Astrocyte of the cerebellum (primary cell): ENCODE measurements at regions not wholly inside any gene's neighbourhood (a gene's known extent, or its start where the extent isn't known, plus 50 kb on each side); places are given as distances from the start of the nearest gene placed in this dataset.

Experiments
- DNase-seq: peaks from one replicate; pipeline ENCODE4 v3.0.0-alpha.2; 2011; ENCODE audit warnings: low read depth
- H3K4me3 ChIP-seq: 2 replicates; pipeline ENCODE4 v1.5.1; 2011; ENCODE audit warnings: mild to moderate bottlenecking, low read depth, low read length, moderate library complexity
- CTCF ChIP-seq: IDR thresholded peaks from 2 replicates; pipeline ENCODE4 v1.5.1; 2012; ENCODE audit warnings: low read length, low read depth, moderate library complexity, mild to moderate bottlenecking; ENCODE audit errors: missing control alignments
- in situ Hi-C: cut with HindIII; loops from 2 replicates; pipeline ENCODE4 v1.10.0; 2017; ENCODE audit warnings: low sequenced_read_pairs

DNA sequence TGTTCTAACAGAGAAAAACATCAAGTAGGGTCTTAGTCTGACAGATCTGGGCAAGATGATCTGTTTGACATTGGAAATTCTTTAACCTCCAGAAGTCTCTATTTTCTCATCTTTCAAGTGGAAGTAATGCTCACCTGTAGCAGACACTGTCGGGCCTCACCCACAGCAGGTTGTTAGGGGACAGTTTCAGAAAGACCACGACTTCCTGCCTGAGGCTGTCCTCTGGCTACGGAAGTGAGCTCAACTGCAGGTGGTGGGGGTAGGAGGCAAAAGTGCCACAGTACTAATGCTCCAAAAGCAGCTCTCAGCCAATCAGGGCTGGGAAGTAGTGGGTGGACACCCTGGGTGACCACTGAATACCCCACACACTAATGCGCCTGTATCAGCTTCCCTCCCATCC lies 111.4 kb upstream of the TOPAZ1 start:
- no peak for TF ChIP-seq CTCF
- in situ Hi-C loops: no loop called here
- H3K4me3 ChIP-seq: no peak overlapping the region
- DNase-seq: no peak

DNA sequence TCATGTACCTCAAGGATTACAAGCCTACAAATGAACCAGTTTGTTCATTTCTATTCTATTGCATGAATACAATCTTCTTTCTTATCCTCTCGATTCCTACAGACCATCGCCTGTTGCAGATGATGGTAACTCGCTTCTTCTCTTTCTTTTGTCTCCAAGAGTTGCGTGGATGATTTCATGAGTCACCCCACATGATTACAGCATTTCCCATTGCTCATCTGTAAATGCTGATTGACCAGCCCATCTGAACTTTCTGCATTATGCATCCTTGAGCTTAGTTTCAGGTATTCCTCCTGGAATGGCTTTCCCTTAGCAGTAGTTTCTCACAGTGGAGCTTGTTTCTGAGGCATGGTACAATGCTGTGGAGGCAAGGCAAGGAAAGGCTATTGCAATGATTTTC lies 109.6 kb upstream of the TOPAZ1 start:
- in situ Hi-C loops: no loop called here
- DNase-seq: no peak
- TF ChIP-seq CTCF: no peak
- no peak overlapping the region for H3K4me3 ChIP-seq

- no peak for TF ChIP-seq CTCF
- in situ Hi-C loops: no loop called here
- no peak overlapping the region for H3K4me3 ChIP-seq
- DNase-seq: no peak
These were observed 109.1 kb upstream of the TOPAZ1 start for GRCh38 chr3:44132593-44132992.

DNA sequence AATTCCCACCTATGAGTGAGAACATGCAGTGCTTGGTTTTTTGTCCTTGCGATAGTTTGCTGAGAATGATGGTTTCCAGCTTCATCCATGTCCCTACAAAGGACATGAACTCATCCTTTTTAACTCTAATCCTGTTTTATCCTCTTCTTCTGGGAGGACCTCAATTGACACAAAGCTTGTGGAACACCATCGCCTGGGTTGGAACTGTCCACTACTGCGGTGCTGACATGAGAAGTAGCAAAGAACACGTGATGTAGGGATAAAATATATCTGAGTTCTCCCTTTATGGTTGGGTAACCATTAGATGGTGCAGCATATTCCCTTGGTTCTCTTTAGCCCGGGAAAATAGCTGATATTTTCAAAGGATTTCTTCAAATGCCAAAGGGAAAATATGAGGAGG lies 105.3 kb upstream of the TOPAZ1 start:
- no peak overlapping the region for H3K4me3 ChIP-seq
- TF ChIP-seq CTCF: no peak
- in situ Hi-C loops: no loop called here
- DNase-seq: no peak

DNA sequence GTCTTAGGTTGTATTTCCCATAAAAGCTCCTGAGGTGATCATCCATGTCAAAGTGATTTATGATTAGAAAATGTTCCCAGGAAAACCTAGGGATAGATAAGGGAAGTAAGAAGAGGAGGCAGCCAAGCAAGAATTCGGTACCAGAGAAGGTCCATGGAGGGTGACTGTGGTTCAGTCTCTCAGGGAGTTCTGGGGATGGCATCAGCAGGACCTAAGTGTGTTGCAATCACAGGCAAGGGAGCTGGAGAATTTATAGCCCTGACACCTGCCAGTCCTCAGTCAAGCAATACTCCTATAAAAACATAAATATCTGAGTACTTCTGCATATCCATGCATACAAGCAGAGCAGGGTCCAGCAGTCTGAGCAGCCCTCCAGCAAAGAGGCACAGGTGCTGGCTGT lies 95.6 kb upstream of the TOPAZ1 start:
- no peak overlapping the region for H3K4me3 ChIP-seq
- TF ChIP-seq CTCF: no peak
- no peak for DNase-seq
- in situ Hi-C loops: no loop called here

- H3K4me3 ChIP-seq: no peak overlapping the region
- in situ Hi-C loops: no loop called here
- no peak for TF ChIP-seq CTCF
- DNase-seq: no peak
These were observed 81.9 kb upstream of the TOPAZ1 start for GRCh38 chr3:44159696-44160300.

GRCh38 chr3:44160818-44161217 lies 80.9 kb upstream of the TOPAZ1 start:
- H3K4me3 ChIP-seq: no peak overlapping the region
- DNase-seq: no peak
- no peak for TF ChIP-seq CTCF
- in situ Hi-C loops: no loop called here
